H9 (cell line): ENCODE measurements at regions not wholly inside any gene's neighbourhood (a gene's known extent, or its start where the extent isn't known, plus 50 kb on each side); places are given as distances from the start of the nearest gene placed in this dataset.

Source experiments
- DNase-seq: peaks from one replicate; pipeline ENCODE4 v3.0.0-alpha.2; 2017
- H2AFZ ChIP-seq: one replicate; pipeline ENCODE4 v1.6.1; 2013; ENCODE audit warnings: mild to moderate bottlenecking, low read length, control low read depth, moderate library complexity
- H2AK5ac ChIP-seq: 2 replicates; pipeline ENCODE4 v1.6.1; 2013; ENCODE audit warnings: low read length, control low read depth, mixed read lengths; ENCODE audit not compliant: insufficient read length
- H2BK120ac ChIP-seq: one replicate; pipeline ENCODE4 v1.6.1; 2013; ENCODE audit warnings: low read depth, mild to moderate bottlenecking, low read length, control low read depth, inconsistent platforms; ENCODE audit not compliant: poor library complexity, severe bottlenecking
- H2BK12ac ChIP-seq: 2 replicates; pipeline ENCODE4 v1.6.1; 2013; ENCODE audit warnings: low read length, control low read depth, mixed read lengths, low read depth; ENCODE audit not compliant: insufficient read length
- H2BK15ac ChIP-seq: 2 replicates; pipeline ENCODE4 v1.6.1; 2013; ENCODE audit warnings: low read depth, low read length, control low read depth
- H2BK20ac ChIP-seq: one replicate; pipeline ENCODE4 v1.6.1; 2013; ENCODE audit warnings: low read depth, mild to moderate bottlenecking, low read length, control low read depth, inconsistent platforms; ENCODE audit not compliant: poor library complexity, severe bottlenecking
- H2BK5ac ChIP-seq: 2 replicates; pipeline ENCODE4 v1.6.1; 2013; ENCODE audit warnings: low read length, control low read depth, mixed read lengths; ENCODE audit not compliant: insufficient read length
- H3K14ac ChIP-seq: 2 replicates; pipeline ENCODE4 v1.6.1; 2013; ENCODE audit warnings: low read length, control low read depth; ENCODE audit not compliant: insufficient read depth
- H3K18ac ChIP-seq: 2 replicates; pipeline ENCODE4 v1.6.1; 2013; ENCODE audit warnings: low read depth, mild to moderate bottlenecking, mixed read lengths, low read length, control low read depth; ENCODE audit not compliant: insufficient read length
- H3K23ac ChIP-seq: 2 replicates; pipeline ENCODE4 v1.6.1; 2013; ENCODE audit warnings: low read length, control low read depth, mixed read lengths, low read depth; ENCODE audit not compliant: insufficient read length
- H3K23me2 ChIP-seq: 2 replicates; pipeline ENCODE4 v1.6.1; 2013; ENCODE audit warnings: low read depth, mild to moderate bottlenecking, mixed read lengths, low read length, control low read depth; ENCODE audit not compliant: insufficient read length, poor library complexity, severe bottlenecking
- H3K27ac ChIP-seq: 2 replicates; pipeline ENCODE4 v1.5.1; 2013; ENCODE audit warnings: low read length, control low read depth, mixed read lengths, low read depth; ENCODE audit not compliant: insufficient read length
- H3K27me3 ChIP-seq: 2 replicates; pipeline ENCODE4 v1.6.1; 2013; ENCODE audit warnings: low read length, control low read depth, inconsistent platforms; ENCODE audit not compliant: insufficient read depth
- H3K4ac ChIP-seq: 2 replicates; pipeline ENCODE4 v1.6.1; 2013; ENCODE audit warnings: low read depth, mild to moderate bottlenecking, control low read depth, inconsistent platforms, low read length, moderate library complexity
- H3K4me1 ChIP-seq: 2 replicates; pipeline ENCODE4 v1.6.1; 2013; ENCODE audit warnings: low read length, control low read depth, inconsistent platforms; ENCODE audit not compliant: insufficient read depth
- H3K4me2 ChIP-seq: 2 replicates; pipeline ENCODE4 v1.6.1; 2013; ENCODE audit warnings: low read length, control low read depth, mixed read lengths; ENCODE audit not compliant: insufficient read length, insufficient read depth
- H3K56ac ChIP-seq: 2 replicates; pipeline ENCODE4 v1.6.1; 2013; ENCODE audit warnings: low read depth, mild to moderate bottlenecking, mixed read lengths, low read length, control low read depth; ENCODE audit not compliant: insufficient read length
- H3K79me1 ChIP-seq: 2 replicates; pipeline ENCODE4 v1.6.1; 2013; ENCODE audit warnings: low read depth, mild to moderate bottlenecking, moderate library complexity, low read length, control low read depth, inconsistent platforms; ENCODE audit not compliant: insufficient read depth, poor library complexity, severe bottlenecking
- H3K79me2 ChIP-seq: 2 replicates; pipeline ENCODE4 v1.6.1; 2013; ENCODE audit warnings: low read length, control low read depth, inconsistent platforms; ENCODE audit not compliant: insufficient read depth
- H3K9ac ChIP-seq: 2 replicates; pipeline ENCODE4 v1.6.1; 2013; ENCODE audit warnings: low read length, control low read depth, mixed read lengths; ENCODE audit not compliant: insufficient read length; ENCODE audit errors: extremely low read depth
- H3K9me3 ChIP-seq: one replicate; pipeline ENCODE4 v1.6.1; 2013; ENCODE audit warnings: low read depth, low read length, inconsistent platforms; ENCODE audit not compliant: control insufficient read depth
- H3T11ph ChIP-seq: one replicate; pipeline ENCODE4 v1.6.1; 2013; ENCODE audit warnings: mild to moderate bottlenecking, low read length, control low read depth, inconsistent platforms
- H4K20me1 ChIP-seq: one replicate; pipeline ENCODE4 v1.6.1; 2013; ENCODE audit not compliant: control insufficient read depth, insufficient read length, insufficient read depth
- H4K5ac ChIP-seq: 2 replicates; pipeline ENCODE4 v1.6.1; 2013; ENCODE audit warnings: low read depth, mild to moderate bottlenecking, mixed read lengths, low read length, control low read depth; ENCODE audit not compliant: insufficient read length
- H4K8ac ChIP-seq: replicated peaks from 2 replicates; pipeline ENCODE4 v1.6.1; 2013; ENCODE audit warnings: low read length, control low read depth, mixed read lengths, low read depth; ENCODE audit not compliant: insufficient read length
- H4K91ac ChIP-seq: 2 replicates; pipeline ENCODE4 v1.6.1; 2013; ENCODE audit warnings: low read depth, mild to moderate bottlenecking, moderate library complexity, mixed read lengths, low read length, control low read depth; ENCODE audit not compliant: insufficient read length
- H3K27ac Mint-ChIP-seq, 3 experiments: 2 replicates in 2 of 3; 3 replicates in 1 of 3; pipeline ENCODE4 v1.8.0; 2020 to 2021; ENCODE audit warnings: mixed read lengths in 3 of 3, mild to moderate bottlenecking in 1 of 3, moderate library complexity in 1 of 3
- H3K27me3 Mint-ChIP-seq: 2 replicates; pipeline ENCODE4 v1.8.0; 2021; ENCODE audit warnings: low read depth, mild to moderate bottlenecking, moderate library complexity, mixed read lengths
- H3K36me3 Mint-ChIP-seq, 3 experiments: 2 replicates in 2 of 3; 3 replicates in 1 of 3; pipeline ENCODE4 v1.8.0; 2020 to 2021; ENCODE audit warnings: low read depth in 3 of 3, mixed read lengths in 3 of 3; ENCODE audit not compliant: insufficient read depth in 1 of 3
- H3K4me1 Mint-ChIP-seq, 2 experiments: 2 replicates each; pipeline ENCODE4 v1.8.0; 2020; ENCODE audit warnings: mixed read lengths in 2 of 2
- H3K4me3 Mint-ChIP-seq, 2 experiments: 2 replicates in 1 of 2; 3 replicates in 1 of 2; pipeline ENCODE4 v1.8.0; 2020 to 2021; ENCODE audit warnings: mild to moderate bottlenecking in 2 of 2, mixed read lengths in 2 of 2, moderate library complexity in 1 of 2
- H3K9me3 Mint-ChIP-seq, 2 experiments: 2 replicates in 1 of 2; 3 replicates in 1 of 2; pipeline ENCODE4 v1.8.0; 2020; ENCODE audit warnings: mild to moderate bottlenecking in 2 of 2, mixed read lengths in 2 of 2, moderate library complexity in 1 of 2
- WGBS: extraction: QIAGEN DNeasy Blood & Tissue Kit; methylation state at CpG from one replicate; pipeline ENCODE4 v1.1.7; 2013; ENCODE audit warnings: missing lambda C conversion rate, low lambda C conversion rate, mixed read lengths; ENCODE audit not compliant: insufficient read length; ENCODE audit errors: extremely low coverage; 5-methylcytosine and 5-hydroxymethylcytosine counted together
- TF ChIP-seq, protein P1 (sequence below): fragments of 200-600 bp; sonication (generic); conservative IDR thresholded peaks from 3 replicates; pipeline ENCODE4 v1.8.0; 2021; ENCODE audit warnings: antibody characterized with exemption, mild to moderate bottlenecking

DNA sequence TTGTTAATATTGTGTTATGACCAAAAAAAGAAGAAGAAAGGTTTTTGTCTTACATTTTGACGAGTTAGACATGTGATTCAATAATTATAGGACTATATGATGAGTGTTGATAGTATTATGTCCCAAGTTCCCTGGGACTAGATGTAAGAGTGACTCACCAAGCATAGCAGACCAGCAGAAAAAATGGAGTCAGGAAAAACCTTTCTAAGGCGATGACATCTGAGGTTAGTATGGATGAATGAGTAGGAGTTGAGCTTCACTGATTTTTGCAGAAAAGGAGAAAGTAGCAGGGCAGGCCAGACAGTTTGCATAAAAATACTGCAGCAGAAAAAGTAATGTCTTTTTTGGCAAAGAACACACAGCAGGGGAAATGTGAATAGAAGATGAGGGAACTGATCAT is 1041.3 kb upstream of the ADGRL4 start:
- no peak overlapping the region for H3K14ac ChIP-seq
- H2BK5ac ChIP-seq: no peak overlapping the region
- no peaks in the 10 kb centered on the region; a peak in 3 of 5 replicates for H3K9me3 Mint-ChIP-seq
- no peaks in the 10 kb centered on the region for H3K9me3 ChIP-seq
- no peak overlapping the region for H3T11ph ChIP-seq
- H4K8ac ChIP-seq: no peak overlapping the region
- no peak overlapping the region for H3K4me2 ChIP-seq
- H3K79me1 ChIP-seq: no peaks in the 10 kb centered on the region
- no peak overlapping the region for H2AK5ac ChIP-seq
- no peak overlapping the region for H4K91ac ChIP-seq
- H3K79me2 ChIP-seq: no peaks in the 10 kb centered on the region
- peaks cover 0 to 5% (median 0%) of the 10 kb centered on the region in 3 experiments; a peak in 3 of 7 replicates for H3K36me3 Mint-ChIP-seq
- no peak overlapping the region for H3K4ac ChIP-seq
- H3K56ac ChIP-seq: no peak overlapping the region
- no peaks in the 10 kb centered on the region for H4K20me1 ChIP-seq
- no peak for DNase-seq
- no peak overlapping the region for H2BK20ac ChIP-seq
- no peak overlapping the region for H2BK120ac ChIP-seq
- no peaks in the 10 kb centered on the region for H3K23me2 ChIP-seq
- H3K4me3 Mint-ChIP-seq: no peak overlapping the region
- H2BK12ac ChIP-seq: no peak overlapping the region
- no peak overlapping the region for H3K27ac ChIP-seq
- H3K27me3 ChIP-seq: no peaks in the 10 kb centered on the region
- no peak overlapping the region for H2AFZ ChIP-seq
- no peak overlapping the region for H3K9ac ChIP-seq
- H3K4me1 Mint-ChIP-seq: no peaks in the 10 kb centered on the region
- TF ChIP-seq, protein P1, sequence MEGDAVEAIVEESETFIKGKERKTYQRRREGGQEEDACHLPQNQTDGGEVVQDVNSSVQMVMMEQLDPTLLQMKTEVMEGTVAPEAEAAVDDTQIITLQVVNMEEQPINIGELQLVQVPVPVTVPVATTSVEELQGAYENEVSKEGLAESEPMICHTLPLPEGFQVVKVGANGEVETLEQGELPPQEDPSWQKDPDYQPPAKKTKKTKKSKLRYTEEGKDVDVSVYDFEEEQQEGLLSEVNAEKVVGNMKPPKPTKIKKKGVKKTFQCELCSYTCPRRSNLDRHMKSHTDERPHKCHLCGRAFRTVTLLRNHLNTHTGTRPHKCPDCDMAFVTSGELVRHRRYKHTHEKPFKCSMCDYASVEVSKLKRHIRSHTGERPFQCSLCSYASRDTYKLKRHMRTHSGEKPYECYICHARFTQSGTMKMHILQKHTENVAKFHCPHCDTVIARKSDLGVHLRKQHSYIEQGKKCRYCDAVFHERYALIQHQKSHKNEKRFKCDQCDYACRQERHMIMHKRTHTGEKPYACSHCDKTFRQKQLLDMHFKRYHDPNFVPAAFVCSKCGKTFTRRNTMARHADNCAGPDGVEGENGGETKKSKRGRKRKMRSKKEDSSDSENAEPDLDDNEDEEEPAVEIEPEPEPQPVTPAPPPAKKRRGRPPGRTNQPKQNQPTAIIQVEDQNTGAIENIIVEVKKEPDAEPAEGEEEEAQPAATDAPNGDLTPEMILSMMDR: no peak
- H3K23ac ChIP-seq: no peak overlapping the region
- WGBS: no CpG with 5 or more reads among the region's 2 CpGs
- no peak overlapping the region for H3K18ac ChIP-seq
- no peak overlapping the region for H3K27ac Mint-ChIP-seq
- H4K5ac ChIP-seq: no peak overlapping the region
- H3K4me1 ChIP-seq: no peaks in the 10 kb centered on the region
- no peak overlapping the region for H2BK15ac ChIP-seq
- H3K27me3 Mint-ChIP-seq: no peaks in the 10 kb centered on the region; the same call in 1 of the 2 replicates
